Neural cell (in vitro differentiated cells): ENCODE measurements at regions not wholly inside any gene's neighbourhood (a gene's known extent, or its start where the extent isn't known, plus 50 kb on each side); places are given as distances from the start of the nearest gene placed in this dataset.

Experiments
- CTCF ChIP-seq: fragments of 450-650 bp; IDR thresholded peaks from 2 replicates; pipeline ENCODE4 v1.5.1; 2014; ENCODE audit warnings: antibody characterized with exemption, mild to moderate bottlenecking, moderate library complexity; ENCODE audit not compliant: poor library complexity, severe bottlenecking
- EP300 ChIP-seq: fragments of 450-650 bp; conservative IDR thresholded peaks from 2 replicates; pipeline ENCODE4 v1.6.1; 2014; ENCODE audit warnings: antibody characterized with exemption, mild to moderate bottlenecking, moderate library complexity; ENCODE audit not compliant: poor library complexity, severe bottlenecking
- EZH2 ChIP-seq: fragments of 200-600, 300-800 bp; shearing (Covaris generic), sonication (generic); IDR thresholded peaks from 2 replicates; pipeline ENCODE4 v1.6.1; 2014; ENCODE audit warnings: antibody characterized with exemption, low read length, borderline replicate concordance, mild to moderate bottlenecking; ENCODE audit not compliant: insufficient read depth, poor library complexity, severe bottlenecking
- MXI1 ChIP-seq: fragments of 450-650 bp; conservative IDR thresholded peaks from 2 replicates; pipeline ENCODE4 v1.6.1; 2014; ENCODE audit warnings: antibody characterized with exemption, mild to moderate bottlenecking; ENCODE audit not compliant: poor library complexity, severe bottlenecking
- POLR2AphosphoS5 ChIP-seq: IDR thresholded peaks from 2 replicates; pipeline ENCODE4 v1.6.1; 2012
- RAD21 ChIP-seq: fragments of 450-650 bp; conservative IDR thresholded peaks from 2 replicates; pipeline ENCODE4 v1.6.1; 2014; ENCODE audit warnings: antibody characterized with exemption, mild to moderate bottlenecking, moderate library complexity
- REST ChIP-seq: IDR thresholded peaks from 2 replicates; pipeline ENCODE4 v1.6.1; 2012; ENCODE audit warnings: borderline replicate concordance
- SMC3 ChIP-seq: fragments of 450-650 bp; conservative IDR thresholded peaks from 2 replicates; pipeline ENCODE4 v1.6.1; 2014; ENCODE audit warnings: antibody characterized with exemption, mild to moderate bottlenecking, moderate library complexity; ENCODE audit not compliant: poor library complexity

- TF ChIP-seq CTCF (no peak), EZH2 (no peak), RAD21 (no peak), SMC3 (no peak), EP300 (no peak), POLR2AphosphoS5 (no peak), REST (no peak), MXI1 (no peak)
Observed at GRCh38 chr10:9234191-9234590, 1179.7 kb downstream of the GATA3 start.
